PC-9 (cell line): ENCODE measurements at regions not wholly inside any gene's neighbourhood (a gene's known extent, or its start where the extent isn't known, plus 50 kb on each side); places are given as distances from the start of the nearest gene placed in this dataset.

Experiments used
- CTCF ChIP-seq: fragments of 200-600 bp; sonication (generic); conservative IDR thresholded peaks from 2 replicates; pipeline ENCODE4 v1.6.1; 2017; ENCODE audit warnings: mixed run types, antibody characterized with exemption, mild to moderate bottlenecking, moderate library complexity
- EZH2 ChIP-seq: fragments of 200-600 bp; sonication (generic); IDR thresholded peaks from 2 replicates; pipeline ENCODE4 v1.8.0; 2017; ENCODE audit warnings: antibody characterized with exemption, low read depth

GRCh38 chr6:128616342-128616741 is 95.9 kb upstream of the PTPRK start:
- no peak for TF ChIP-seq EZH2
- TF ChIP-seq CTCF, result no peak
